Activated naive CD4-positive, alpha-beta T cell treated with anti-CD3 and anti-CD28 coated beads, Interleukin-2, amount 10 ng/mL, durations not matched to agents 7 days and 5 days (primary cell): ENCODE measurements at regions not wholly inside any gene's neighbourhood (a gene's known extent, or its start where the extent isn't known, plus 50 kb on each side); places are given as distances from the start of the nearest gene placed in this dataset.

Source experiments
- CTCF ChIA-PET: fragments of 350-600 bp; sonication (Branson Sonifier 250); formaldehyde crosslinking; loops from one replicate; lab custom pipeline; 2021; ENCODE audit warnings: antibody characterized with exemption; lab: Charles Lee
- DNase-seq: peaks from one replicate; pipeline ENCODE4 v3.0.0-alpha.2; 2020
- H3K27ac Mint-ChIP-seq: one replicate; pipeline ENCODE4 v1.8.0; 2021; ENCODE audit warnings: mild to moderate bottlenecking, moderate library complexity, mixed read lengths
- H3K27me3 Mint-ChIP-seq: one replicate; pipeline ENCODE4 v1.8.0; 2021; ENCODE audit warnings: mild to moderate bottlenecking, mixed read lengths
- H3K36me3 Mint-ChIP-seq: one replicate; pipeline ENCODE4 v1.8.0; 2021; ENCODE audit warnings: mixed read lengths
- H3K4me1 Mint-ChIP-seq: one replicate; pipeline ENCODE4 v1.8.0; 2021; ENCODE audit warnings: mixed read lengths
- H3K4me3 Mint-ChIP-seq: one replicate; pipeline ENCODE4 v1.8.0; 2021; ENCODE audit warnings: mild to moderate bottlenecking, moderate library complexity, mixed read lengths
- H3K9me3 Mint-ChIP-seq: one replicate; pipeline ENCODE4 v1.8.0; 2021; ENCODE audit warnings: mixed read lengths

DNA sequence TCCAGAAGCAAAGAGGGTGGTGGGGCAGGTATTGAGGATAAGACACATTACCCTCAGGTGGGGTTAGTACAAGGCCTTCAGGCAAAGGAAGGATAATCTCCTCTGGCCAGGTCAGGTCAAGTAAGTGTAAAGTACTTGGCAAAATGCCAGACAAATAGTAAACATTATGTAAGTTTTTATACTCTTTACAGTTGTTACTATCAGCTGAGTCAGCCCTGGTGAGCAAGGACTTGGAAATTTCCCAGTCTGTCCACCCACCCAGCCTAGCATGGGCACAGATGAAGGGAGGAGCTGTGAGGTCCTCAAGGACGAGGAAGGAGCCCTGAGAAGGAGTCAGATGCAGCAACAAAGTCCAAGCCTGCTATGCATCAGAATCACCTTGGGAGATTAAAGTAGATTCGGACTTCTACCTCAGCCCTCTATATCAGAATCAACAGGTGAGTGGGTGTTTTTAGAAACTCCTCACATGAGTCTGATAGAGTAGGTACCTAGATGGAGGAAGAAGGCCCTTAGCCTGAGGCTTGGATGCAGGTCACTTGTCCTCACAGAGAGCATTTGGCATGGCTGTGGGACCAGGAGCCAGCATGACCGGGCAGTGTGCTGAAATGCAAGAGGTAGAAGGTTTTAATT lies 50.2 kb upstream of the BARX1 start:
- Mint-ChIP-seq H3K27me3 (peaks cover 10% of the 10 kb centered on the region), H3K36me3 (no peaks in the 10 kb centered on the region), H3K27ac (no peak overlapping the region), H3K4me1 (no peaks in the 10 kb centered on the region), H3K9me3 (no peaks in the 10 kb centered on the region), H3K4me3 (no peak overlapping the region)
- CTCF ChIA-PET, result interaction anchor here (1.1 to 2.1 kb wide), 3 partner anchors 8 to 323 kb away, joined by 3 to 11 read pairs (median 5); no protein-coding TSS in a partner anchor
- DNase-seq, result no peak
